Activated CD4-positive, alpha-beta memory T cell treated with anti-CD3 and anti-CD28 coated beads for 36 hours (primary cell): ENCODE measurements at regions not wholly inside any gene's neighbourhood (a gene's known extent, or its start where the extent isn't known, plus 50 kb on each side); places are given as distances from the start of the nearest gene placed in this dataset.
"Not testable (repeated sequence)": the region's sequence is repeated elsewhere in the genome, so short reads cannot be mapped to it uniquely, and the experiment has no call there.

Experiments
- CTCF ChIA-PET: fragments of 350-600 bp; sonication (Branson Sonifier 250); formaldehyde crosslinking; loops from one replicate; lab custom pipeline; 2021; ENCODE audit warnings: antibody characterized with exemption, inconsistent platforms; lab: Charles Lee
- POLR2A ChIA-PET: fragments of 350-600 bp; sonication (Branson Sonifier 250); formaldehyde crosslinking; loops from one replicate; lab custom pipeline; 2021; ENCODE audit warnings: antibody characterized with exemption; lab: Charles Lee
- DNase-seq: peaks from one replicate; pipeline ENCODE4 v3.0.0-alpha.2; 2020
- H3K27ac Mint-ChIP-seq: one replicate; pipeline ENCODE4 v1.8.0; 2021; ENCODE audit warnings: mixed read lengths
- H3K27me3 Mint-ChIP-seq: one replicate; pipeline ENCODE4 v1.8.0; 2021; ENCODE audit warnings: mixed read lengths
- H3K36me3 Mint-ChIP-seq: one replicate; pipeline ENCODE4 v1.8.0; 2021; ENCODE audit warnings: mixed read lengths
- H3K4me1 Mint-ChIP-seq: one replicate; pipeline ENCODE4 v1.8.0; 2021; ENCODE audit warnings: low read depth, mixed read lengths
- H3K4me3 Mint-ChIP-seq: one replicate; pipeline ENCODE4 v1.8.0; 2021; ENCODE audit warnings: mild to moderate bottlenecking, mixed read lengths
- H3K9me3 Mint-ChIP-seq: one replicate; pipeline ENCODE4 v1.8.0; 2021; ENCODE audit warnings: mixed read lengths
- intact Hi-C: fragments of 100-400 bp; cut with micrococcal nuclease; formaldehyde crosslinking; loops from one replicate; pipeline ENCODE4 v1.15.1; 2023

DNA sequence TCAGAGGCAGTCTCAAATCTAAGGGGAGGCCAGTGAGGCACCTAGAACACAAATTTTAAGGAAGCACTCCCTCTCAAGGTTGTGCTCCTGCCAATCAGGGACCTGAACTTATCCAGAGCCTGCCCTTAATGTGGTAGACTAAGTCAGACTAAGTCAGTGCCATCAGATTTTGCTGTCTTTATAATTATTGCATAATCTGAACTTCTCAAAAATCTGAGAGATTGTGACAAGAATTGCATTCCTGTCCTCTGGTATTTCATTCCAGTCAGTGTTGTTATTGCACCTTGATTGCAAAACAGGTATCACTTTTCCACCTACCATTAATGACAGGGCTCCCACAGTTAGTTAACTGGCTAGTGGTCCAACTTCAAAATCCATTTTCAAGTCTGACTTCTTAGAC, 197.1 kb upstream of the HCN1 start:
- Mint-ChIP-seq H3K4me3 (no peak overlapping the region), H3K4me1 (no peaks in the 10 kb centered on the region), H3K36me3 (no peaks in the 10 kb centered on the region), H3K27me3 (no peaks in the 10 kb centered on the region), H3K27ac (no peak overlapping the region), H3K9me3 (peaks cover 35% of the 10 kb centered on the region)
- intact Hi-C loops: no loop called here
- no peak for DNase-seq
- POLR2A ChIA-PET: no interaction called here
- CTCF ChIA-PET: no interaction called here

DNA sequence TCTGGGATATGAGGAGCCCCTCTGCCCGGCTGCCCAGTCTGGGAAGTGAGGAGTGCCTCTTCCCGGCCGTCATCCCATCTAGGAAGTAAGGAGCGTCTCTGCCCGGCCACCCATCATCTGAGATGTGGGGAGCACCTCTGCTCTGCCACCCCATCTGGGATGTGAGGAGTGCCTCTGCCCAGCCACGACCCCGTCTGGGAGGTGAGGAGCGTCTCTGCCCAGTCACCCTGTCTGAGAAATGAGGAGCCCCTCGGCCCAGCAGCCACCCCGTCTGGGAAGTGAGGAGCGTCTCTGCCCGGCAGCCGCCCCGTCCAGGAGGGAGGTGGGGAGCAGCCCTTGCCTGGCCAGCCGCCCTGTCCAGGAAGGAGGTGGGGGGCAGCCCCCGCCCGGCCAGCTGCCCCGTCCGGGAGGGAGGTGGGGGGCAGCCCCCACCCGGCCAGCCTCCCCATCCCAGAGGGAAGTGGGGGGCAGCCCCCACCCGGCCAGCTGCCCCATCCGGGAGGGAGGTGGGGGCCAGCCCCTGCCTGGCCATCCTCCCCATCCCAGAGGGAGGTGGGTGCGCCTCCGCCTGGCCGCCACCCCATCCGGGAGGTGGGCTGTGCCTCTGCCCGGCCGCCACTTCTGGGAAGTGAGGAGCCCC, 194.4 kb upstream of the HCN1 start:
- H3K4me3 Mint-ChIP-seq, POLR2A ChIA-PET, H3K4me1 Mint-ChIP-seq: not testable (repeated sequence)

DNA sequence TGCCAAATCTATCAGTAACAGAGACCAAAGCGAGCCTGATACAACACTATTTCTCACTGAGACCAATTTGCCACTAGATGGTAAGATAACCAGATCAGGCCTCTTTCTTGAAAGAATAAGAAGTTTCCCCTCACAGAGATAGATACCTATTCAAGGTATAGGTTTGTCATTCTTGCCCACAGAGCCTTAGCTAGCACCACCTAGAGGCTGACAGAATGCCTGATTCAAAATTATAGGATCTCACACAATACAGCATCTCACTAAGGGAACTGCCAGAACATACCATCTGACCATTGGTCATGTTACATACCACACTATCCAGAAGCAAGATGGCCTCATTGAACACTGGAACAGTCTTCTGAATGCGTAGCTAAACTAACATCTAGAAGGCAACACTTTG, 166.6 kb upstream of the HCN1 start:
- H3K27me3 Mint-ChIP-seq: no peaks in the 10 kb centered on the region
- POLR2A ChIA-PET: no interaction called here
- intact Hi-C loops: no loop called here
- no peaks in the 10 kb centered on the region for H3K36me3 Mint-ChIP-seq
- CTCF ChIA-PET: no interaction called here
- no peaks in the 10 kb centered on the region for H3K4me1 Mint-ChIP-seq
- no peak for DNase-seq
- no peak overlapping the region for H3K4me3 Mint-ChIP-seq
- H3K9me3 Mint-ChIP-seq: peaks cover 34% of the 10 kb centered on the region
- H3K27ac Mint-ChIP-seq: no peak overlapping the region

More for the DNA sequence above, 194.4 kb upstream of the HCN1 start:
- DNase-seq, intact Hi-C loops, CTCF ChIA-PET, H3K36me3 Mint-ChIP-seq, H3K27me3 Mint-ChIP-seq, H3K27ac Mint-ChIP-seq: not testable (repeated sequence)
- H3K9me3 Mint-ChIP-seq: peaks cover 37% of the 10 kb centered on the region

DNA sequence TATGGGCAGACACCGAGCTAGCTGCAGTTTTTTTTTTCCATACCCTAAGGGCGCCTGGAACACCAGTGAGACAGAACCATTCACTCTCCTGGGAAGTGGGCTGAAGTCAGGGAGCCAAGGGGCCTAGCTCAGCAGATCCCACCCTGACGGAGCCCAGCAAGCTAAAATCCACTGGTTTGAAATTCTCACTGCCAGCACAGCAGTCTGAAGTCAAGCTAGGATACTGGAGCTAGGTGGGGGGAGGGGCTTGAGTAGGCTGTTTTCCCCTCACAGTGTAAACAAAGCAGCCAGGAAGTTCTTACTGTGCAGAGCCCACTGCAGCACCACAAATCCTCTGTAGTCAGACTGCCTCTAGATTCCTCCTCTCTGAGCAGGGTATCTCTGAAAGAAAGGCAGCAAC, 151.7 kb upstream of the HCN1 start:
- H3K4me1 Mint-ChIP-seq: no peaks in the 10 kb centered on the region
- ChIA-PET POLR2A (no interaction called here), CTCF (no interaction called here)
- intact Hi-C loops: no loop called here
- DNase-seq: no peak
- no peak overlapping the region for H3K27ac Mint-ChIP-seq
- H3K9me3 Mint-ChIP-seq: peaks cover 50% of the 10 kb centered on the region
- no peak overlapping the region for H3K4me3 Mint-ChIP-seq
- H3K27me3 Mint-ChIP-seq: no peaks in the 10 kb centered on the region
- no peaks in the 10 kb centered on the region for H3K36me3 Mint-ChIP-seq

DNA sequence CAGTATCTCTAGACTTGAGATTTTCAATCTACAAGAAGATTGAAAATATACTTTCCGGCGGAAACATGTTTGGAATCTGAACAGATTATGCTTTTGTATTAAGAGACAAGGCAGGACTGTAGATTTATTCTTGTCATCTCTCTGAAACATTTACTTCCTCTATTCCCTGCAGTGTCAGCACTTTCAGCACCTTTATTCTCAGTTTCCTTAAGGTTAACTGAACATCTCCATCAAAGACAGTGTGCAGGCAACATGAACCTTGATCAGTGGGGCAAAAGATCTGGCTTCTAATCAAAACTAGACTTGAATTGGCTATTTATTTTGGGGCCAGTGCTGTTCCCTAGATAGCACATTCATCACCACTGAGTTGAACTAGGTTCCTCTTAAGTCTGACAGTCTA, 129.9 kb upstream of the HCN1 start:
- H3K4me1 Mint-ChIP-seq: no peaks in the 10 kb centered on the region
- intact Hi-C loops: no loop called here
- H3K27me3 Mint-ChIP-seq: no peaks in the 10 kb centered on the region
- CTCF ChIA-PET: no interaction called here
- H3K4me3 Mint-ChIP-seq: no peak overlapping the region
- H3K36me3 Mint-ChIP-seq: no peaks in the 10 kb centered on the region
- H3K9me3 Mint-ChIP-seq: peaks cover 12% of the 10 kb centered on the region
- DNase-seq: no peak
- POLR2A ChIA-PET: no interaction called here
- H3K27ac Mint-ChIP-seq: no peak overlapping the region

DNA sequence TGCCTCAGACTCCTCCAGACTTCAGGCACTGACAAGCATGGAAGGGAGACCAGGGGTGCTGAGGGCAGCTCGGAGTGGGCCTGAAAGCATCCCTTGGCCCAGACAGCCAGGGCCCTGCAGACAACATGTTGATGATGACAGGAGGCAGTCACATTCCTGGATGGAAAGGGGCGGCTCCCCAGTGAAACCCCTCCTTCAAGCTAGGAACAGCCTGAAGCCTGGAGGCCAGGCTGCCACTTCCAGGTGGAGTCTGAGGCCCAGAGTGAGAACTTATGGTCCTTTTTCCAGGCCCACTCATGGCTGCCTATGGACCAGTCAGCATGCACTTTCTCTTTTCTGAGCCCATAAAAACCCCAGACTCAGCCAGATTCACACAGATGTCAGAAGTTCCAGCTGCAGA, 104.2 kb upstream of the HCN1 start:
- ChIA-PET POLR2A (no interaction called here), CTCF (no interaction called here)
- intact Hi-C loops: no loop called here
- Mint-ChIP-seq H3K4me3 (no peak overlapping the region), H3K9me3 (peaks cover 55% of the 10 kb centered on the region), H3K4me1 (no peaks in the 10 kb centered on the region), H3K27me3 (no peaks in the 10 kb centered on the region), H3K27ac (no peak overlapping the region), H3K36me3 (no peaks in the 10 kb centered on the region)
- no peak for DNase-seq

DNA sequence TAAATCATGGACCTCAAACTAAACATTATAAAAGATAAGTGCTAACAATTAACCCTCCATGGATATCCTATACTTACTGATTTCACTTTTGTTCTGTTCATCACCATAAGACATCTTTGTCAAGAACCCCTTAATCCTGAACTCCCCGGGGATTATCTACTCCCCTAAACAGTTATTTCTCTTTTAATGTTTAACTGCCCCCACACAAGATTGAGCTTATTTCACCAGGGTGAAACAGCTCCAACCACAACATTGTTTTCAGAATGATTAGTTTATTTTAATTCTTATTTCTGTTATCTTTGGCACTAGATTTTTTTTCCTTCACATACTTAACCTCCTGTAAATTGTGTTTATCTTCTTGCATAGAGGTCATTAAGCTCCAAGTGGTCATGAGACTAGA, 103.2 kb upstream of the HCN1 start:
- H3K9me3 Mint-ChIP-seq: peaks cover 50% of the 10 kb centered on the region
- no peaks in the 10 kb centered on the region for H3K27me3 Mint-ChIP-seq
- no peaks in the 10 kb centered on the region for H3K4me1 Mint-ChIP-seq
- ChIA-PET POLR2A (no interaction called here), CTCF (no interaction called here)
- H3K27ac Mint-ChIP-seq: no peak overlapping the region
- DNase-seq: no peak
- no peaks in the 10 kb centered on the region for H3K36me3 Mint-ChIP-seq
- H3K4me3 Mint-ChIP-seq: no peak overlapping the region
- intact Hi-C loops: no loop called here

DNA sequence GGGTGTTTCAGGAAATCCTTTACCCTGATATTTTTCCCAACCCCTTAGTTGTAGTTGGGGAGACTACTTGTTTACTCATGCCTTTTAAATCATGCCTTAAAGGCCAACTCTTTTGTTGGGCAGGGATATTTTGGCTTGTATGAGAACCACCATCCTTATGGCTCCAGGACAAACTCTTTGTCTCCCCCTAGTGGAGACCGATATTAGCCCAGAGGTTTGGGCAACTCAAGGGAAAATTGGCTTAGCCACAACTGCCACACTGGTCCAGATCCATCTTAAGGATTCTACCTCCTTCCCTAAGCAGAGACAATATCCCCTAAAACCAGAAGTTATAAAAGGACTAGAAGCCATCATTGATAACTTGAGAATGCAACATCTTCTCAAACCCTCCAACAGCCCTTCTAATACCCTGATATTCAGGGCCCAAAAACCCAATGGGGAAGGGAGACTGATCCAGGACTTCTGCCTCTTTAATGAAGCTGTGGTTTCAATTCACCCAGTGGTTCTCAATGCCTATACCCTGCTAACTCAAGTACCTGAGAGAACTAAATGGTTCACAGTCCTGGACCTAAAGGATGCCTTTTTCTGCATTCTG, 100.9 kb upstream of the HCN1 start:
- Mint-ChIP-seq H3K36me3 (no peaks in the 10 kb centered on the region), H3K27me3 (no peaks in the 10 kb centered on the region), H3K27ac (no peak overlapping the region), H3K9me3 (peaks cover 50% of the 10 kb centered on the region), H3K4me1 (no peaks in the 10 kb centered on the region), H3K4me3 (no peak overlapping the region)
- ChIA-PET CTCF (no interaction called here), POLR2A (no interaction called here)
- intact Hi-C loops: no loop called here
- DNase-seq: no peak

DNA sequence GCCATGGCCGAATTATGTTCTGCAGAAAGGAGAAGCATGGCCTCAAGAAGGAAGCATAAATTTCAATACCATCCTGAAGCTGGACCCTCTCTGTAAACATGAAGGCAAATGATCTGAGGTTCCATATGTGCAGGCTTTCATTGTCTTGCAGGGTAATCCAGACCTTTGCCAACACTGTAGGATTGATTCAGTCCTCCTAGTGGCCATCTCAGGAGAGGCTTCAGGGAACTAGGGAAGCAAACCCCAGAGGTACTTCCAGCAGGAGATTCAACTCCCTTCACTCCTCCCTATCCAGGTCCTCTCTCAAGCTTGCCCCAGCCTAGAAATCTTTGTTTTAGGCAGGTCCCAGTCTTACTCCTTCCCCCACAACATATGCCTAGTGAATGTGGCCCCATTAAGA, 99.3 kb upstream of the HCN1 start:
- H3K4me3 Mint-ChIP-seq: no peak overlapping the region
- intact Hi-C loops: no loop called here
- DNase-seq: no peak
- H3K36me3 Mint-ChIP-seq: no peaks in the 10 kb centered on the region
- ChIA-PET CTCF (no interaction called here), POLR2A (no interaction called here)
- H3K27me3 Mint-ChIP-seq: no peaks in the 10 kb centered on the region
- no peak overlapping the region for H3K27ac Mint-ChIP-seq
- H3K4me1 Mint-ChIP-seq: no peaks in the 10 kb centered on the region
- H3K9me3 Mint-ChIP-seq: peaks cover 46% of the 10 kb centered on the region

DNA sequence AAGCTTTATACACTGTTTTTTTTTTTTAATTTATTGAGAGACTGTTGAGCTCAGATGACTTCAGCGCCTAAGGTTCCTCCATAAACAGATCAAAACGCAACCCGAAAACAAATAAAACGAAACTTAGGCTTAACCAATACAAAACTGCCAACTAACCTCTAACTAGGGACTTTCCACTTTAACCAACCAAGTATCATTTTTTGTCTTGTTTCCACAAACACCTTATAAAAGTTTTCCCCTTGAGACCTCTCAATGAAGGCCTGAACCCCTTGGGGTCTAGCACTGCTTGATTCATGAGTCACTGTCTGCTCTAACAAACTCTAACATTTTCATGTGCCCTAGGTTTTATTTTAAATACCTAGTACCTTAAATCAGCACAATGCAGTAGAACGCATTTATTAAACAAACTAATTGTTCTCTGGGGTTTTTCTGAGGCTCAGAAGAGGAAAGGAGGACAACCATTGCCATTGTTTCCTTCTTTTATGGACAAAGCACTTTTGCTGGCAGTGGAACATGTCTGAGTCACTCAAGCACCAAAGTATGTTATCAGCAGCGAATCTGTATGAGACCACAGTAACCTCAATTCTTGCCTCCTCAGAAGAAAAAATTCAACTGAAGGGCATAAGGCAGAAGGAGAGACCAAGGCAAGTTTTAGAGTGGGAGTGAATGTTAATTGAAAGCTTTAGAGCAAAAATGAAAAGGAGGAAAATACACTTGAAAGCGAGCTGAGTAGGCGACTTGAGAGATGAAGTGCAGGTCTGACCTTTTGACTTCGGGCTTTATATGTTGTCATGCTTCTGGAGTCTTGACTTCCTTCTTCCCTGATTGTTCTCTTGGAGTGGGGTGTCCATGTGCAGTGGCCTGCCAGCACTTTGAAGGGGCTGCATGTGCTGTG, 97.7 kb upstream of the HCN1 start:
- no peak for DNase-seq
- intact Hi-C loops: no loop called here
- H3K4me1 Mint-ChIP-seq: no peaks in the 10 kb centered on the region
- POLR2A ChIA-PET: no interaction called here
- H3K27ac Mint-ChIP-seq: no peak overlapping the region
- H3K27me3 Mint-ChIP-seq: no peaks in the 10 kb centered on the region
- H3K36me3 Mint-ChIP-seq: no peaks in the 10 kb centered on the region
- CTCF ChIA-PET: no interaction called here
- peaks cover 51% of the 10 kb centered on the region for H3K9me3 Mint-ChIP-seq
- H3K4me3 Mint-ChIP-seq: no peak overlapping the region

DNA sequence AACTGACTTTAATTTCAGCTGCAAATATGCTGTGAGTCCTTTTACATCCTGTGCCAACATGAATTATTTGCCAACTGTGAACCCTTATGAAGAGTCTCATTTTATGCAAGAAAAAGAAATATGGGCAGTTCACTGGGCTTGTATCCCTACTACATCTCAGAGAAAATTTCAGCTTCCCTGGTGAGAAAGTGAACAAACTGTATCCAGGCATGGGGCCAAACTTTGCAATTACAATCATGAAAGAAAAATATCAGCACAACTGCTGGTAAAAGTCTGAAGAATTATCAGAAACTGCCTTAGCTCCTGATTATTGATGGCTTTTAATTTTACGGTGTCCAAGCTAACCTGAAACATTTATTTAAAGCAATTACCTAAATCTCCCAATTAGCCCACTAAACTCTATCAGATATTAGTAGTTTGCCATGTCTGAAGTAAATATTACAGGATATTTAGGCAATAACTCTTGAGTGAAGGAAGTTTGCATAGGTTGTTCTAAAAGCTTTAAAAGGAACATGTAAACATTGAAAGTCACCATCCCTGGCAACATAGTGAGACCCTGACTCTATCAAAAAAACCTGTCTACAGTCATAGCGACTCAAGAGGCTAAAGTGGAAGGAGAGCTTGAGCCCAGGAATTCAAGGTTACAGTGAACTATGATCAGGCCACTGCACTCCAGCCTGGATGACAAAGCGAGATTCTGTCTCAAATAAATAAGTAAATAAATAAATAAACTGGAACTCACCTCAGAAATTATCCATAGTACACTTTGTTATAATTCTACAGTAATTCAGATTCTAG, 83.9 kb upstream of the HCN1 start:
- Mint-ChIP-seq H3K27ac (no peak overlapping the region), H3K27me3 (no peaks in the 10 kb centered on the region), H3K4me3 (no peak overlapping the region), H3K36me3 (no peaks in the 10 kb centered on the region), H3K4me1 (no peaks in the 10 kb centered on the region), H3K9me3 (peaks cover 25% of the 10 kb centered on the region)
- intact Hi-C loops: no loop called here
- POLR2A ChIA-PET: no interaction called here
- CTCF ChIA-PET: no interaction called here
- no peak for DNase-seq

DNA sequence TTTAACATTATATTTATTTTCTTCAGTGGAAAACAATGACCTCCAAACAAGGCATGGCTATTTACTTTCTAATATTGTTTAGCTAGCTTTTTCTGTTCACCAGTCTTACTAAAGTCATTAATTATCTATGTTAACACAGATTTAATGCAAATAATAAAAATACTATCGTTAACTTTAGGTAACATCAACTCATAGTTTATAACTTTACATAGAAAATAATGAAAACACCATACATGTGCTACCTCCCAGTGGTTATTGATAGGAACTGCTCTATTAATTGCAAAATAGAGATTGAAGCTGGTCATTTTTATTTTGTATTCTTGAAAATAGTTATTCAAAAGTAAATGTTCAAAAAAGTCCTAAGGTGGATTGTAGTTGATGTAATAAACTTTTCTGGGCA, 78.3 kb upstream of the HCN1 start:
- Mint-ChIP-seq H3K36me3 (no peaks in the 10 kb centered on the region), H3K4me3 (no peak overlapping the region), H3K9me3 (peaks cover 18% of the 10 kb centered on the region), H3K27ac (no peak overlapping the region), H3K4me1 (no peaks in the 10 kb centered on the region), H3K27me3 (no peaks in the 10 kb centered on the region)
- intact Hi-C loops: no loop called here
- CTCF ChIA-PET: no interaction called here
- DNase-seq: no peak
- POLR2A ChIA-PET: no interaction called here
